ENCODE measurements at regions not wholly inside any gene's neighbourhood (a gene's known extent, or its start where the extent isn't known, plus 50 kb on each side); places are given as distances from the start of the nearest gene placed in this dataset.

DNA sequence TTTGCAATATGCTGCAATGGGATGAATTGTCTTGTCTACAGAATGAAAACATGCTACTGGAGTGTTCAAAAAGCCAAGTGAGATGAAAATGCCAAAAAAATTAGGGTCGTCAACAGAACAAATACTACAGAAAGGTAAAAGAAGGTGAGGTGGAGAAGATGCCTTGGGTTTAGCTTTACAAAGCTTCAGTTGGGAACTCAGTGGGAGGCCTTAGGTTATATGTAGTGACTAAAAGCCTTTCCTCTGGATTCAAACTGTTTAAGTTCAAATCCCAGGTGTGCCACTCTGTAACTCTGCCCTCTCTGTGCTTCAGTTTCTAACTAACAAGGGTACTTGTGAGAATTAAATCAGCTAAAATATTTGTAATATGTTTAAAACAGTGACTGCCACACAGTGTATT is 84.9 kb upstream of the PDE3A start:
- ChIA-PET CTCF (ENCODE audit: low intra/inter-chr PET ratio) (no interaction called here), POLR2A (no interaction called here)
- no peaks in the 10 kb centered on the region for H3K79me2 ChIP-seq (ENCODE audit: control insufficient read depth, insufficient read depth, low read length)
- H3K4me1 ChIP-seq (replicated peaks in 1 of 2; ENCODE audit: control insufficient read depth in 2 of 2, insufficient read depth in 2 of 2, low read length in 2 of 2) = no peaks in the 10 kb centered on the region
- H3K9me3 ChIP-seq (replicated peaks; ENCODE audit: control insufficient read depth, insufficient read depth, low read depth, low read length) = no peaks in the 10 kb centered on the region
- no peak overlapping the region for H3K4me3 ChIP-seq
- FAIRE-seq (no peak), DNase-seq (ENCODE audit: extremely low read depth in 1 of 4, low spot score in 3 of 4) (no peak), ATAC-seq (no peak)
- no peaks in the 10 kb centered on the region for H4K20me1 ChIP-seq (replicated peaks; ENCODE audit: control insufficient read depth, insufficient read depth, low read length)
- no peak for TF ChIP-seq FOXM1 (IDR thresholded peaks at IDR 0.05; ENCODE audit: low read depth)
- no peak for TF ChIP-seq FOXM1 (CRISPR knock-in tag; IDR thresholded peaks at IDR 0.05; ENCODE audit: low read depth)
- TF ChIP-seq, protein P1, sequence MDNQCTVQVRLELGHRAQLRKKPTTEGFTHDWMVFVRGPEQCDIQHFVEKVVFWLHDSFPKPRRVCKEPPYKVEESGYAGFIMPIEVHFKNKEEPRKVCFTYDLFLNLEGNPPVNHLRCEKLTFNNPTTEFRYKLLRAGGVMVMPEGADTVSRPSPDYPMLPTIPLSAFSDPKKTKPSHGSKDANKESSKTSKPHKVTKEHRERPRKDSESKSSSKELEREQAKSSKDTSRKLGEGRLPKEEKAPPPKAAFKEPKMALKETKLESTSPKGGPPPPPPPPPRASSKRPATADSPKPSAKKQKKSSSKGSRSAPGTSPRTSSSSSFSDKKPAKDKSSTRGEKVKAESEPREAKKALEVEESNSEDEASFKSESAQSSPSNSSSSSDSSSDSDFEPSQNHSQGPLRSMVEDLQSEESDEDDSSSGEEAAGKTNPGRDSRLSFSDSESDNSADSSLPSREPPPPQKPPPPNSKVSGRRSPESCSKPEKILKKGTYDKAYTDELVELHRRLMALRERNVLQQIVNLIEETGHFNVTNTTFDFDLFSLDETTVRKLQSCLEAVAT (IDR thresholded peaks at IDR 0.05) = no peak
- TF ChIP-seq NR4A1 (CRISPR knock-in tag; IDR thresholded peaks at IDR 0.05) = no peak
- no peak for TF ChIP-seq NR4A1 (tag; IDR thresholded peaks at IDR 0.05)
- TF ChIP-seq ZNF655 (CRISPR knock-in tag; IDR thresholded peaks at IDR 0.05) = no peak
- TF ChIP-seq, protein P2, sequence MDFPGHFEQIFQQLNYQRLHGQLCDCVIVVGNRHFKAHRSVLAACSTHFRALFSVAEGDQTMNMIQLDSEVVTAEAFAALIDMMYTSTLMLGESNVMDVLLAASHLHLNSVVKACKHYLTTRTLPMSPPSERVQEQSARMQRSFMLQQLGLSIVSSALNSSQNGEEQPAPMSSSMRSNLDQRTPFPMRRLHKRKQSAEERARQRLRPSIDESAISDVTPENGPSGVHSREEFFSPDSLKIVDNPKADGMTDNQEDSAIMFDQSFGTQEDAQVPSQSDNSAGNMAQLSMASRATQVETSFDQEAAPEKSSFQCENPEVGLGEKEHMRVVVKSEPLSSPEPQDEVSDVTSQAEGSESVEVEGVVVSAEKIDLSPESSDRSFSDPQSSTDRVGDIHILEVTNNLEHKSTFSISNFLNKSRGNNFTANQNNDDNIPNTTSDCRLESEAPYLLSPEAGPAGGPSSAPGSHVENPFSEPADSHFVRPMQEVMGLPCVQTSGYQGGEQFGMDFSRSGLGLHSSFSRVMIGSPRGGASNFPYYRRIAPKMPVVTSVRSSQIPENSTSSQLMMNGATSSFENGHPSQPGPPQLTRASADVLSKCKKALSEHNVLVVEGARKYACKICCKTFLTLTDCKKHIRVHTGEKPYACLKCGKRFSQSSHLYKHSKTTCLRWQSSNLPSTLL (IDR thresholded peaks at IDR 0.05) = no peak
- TF ChIP-seq TCF7L2 (IDR thresholded peaks at IDR 0.05; ENCODE audit: low read depth, low read length) = no peak
- TF ChIP-seq FOXP1 (CRISPR knock-in tag; IDR thresholded peaks at IDR 0.05) = no peak
- no peak for TF ChIP-seq ZNF347 (CRISPR knock-in tag; IDR thresholded peaks at IDR 0.05; ENCODE audit: low read depth)
- TF ChIP-seq TOE1 (IDR thresholded peaks at IDR 0.05; ENCODE audit: borderline replicate concordance) = no peak
- TF ChIP-seq TOE1 (CRISPR knock-in tag; IDR thresholded peaks at IDR 0.05; ENCODE audit: borderline replicate concordance, low read depth) = no peak
- no peak for TF ChIP-seq RBM34 (IDR thresholded peaks at IDR 0.05; ENCODE audit: borderline replicate concordance, insufficient read depth, low read length)
- no peak for TF ChIP-seq DIDO1 (tag; IDR thresholded peaks at IDR 0.05; ENCODE audit: low read depth)
- no peak for TF ChIP-seq PRMT5 (CRISPR knock-in tag; IDR thresholded peaks at IDR 0.05)
- TF ChIP-seq SP1 (CRISPR knock-in tag; IDR thresholded peaks at IDR 0.05) = no peak
- no peak for TF ChIP-seq CBX8 (IDR thresholded peaks at IDR 0.05; ENCODE audit: borderline replicate concordance, extremely low read depth, low read depth, low read length, poor library complexity, severe bottlenecking)
- no peak for TF ChIP-seq ETS1 (conservative IDR thresholded peaks at IDR 0.05; ENCODE audit: control insufficient read depth, low read depth, low read length)
- 0% methylated on average over 1 of the region's 1 CpG for WGBS (ENCODE audit: insufficient coverage, low coverage, missing lambda C conversion rate)
- no peaks in the 10 kb centered on the region for H3K27me3 ChIP-seq (ENCODE audit: control insufficient read depth in 2 of 2, insufficient read depth in 2 of 2, low read length in 2 of 2)
- H3K27ac ChIP-seq (ENCODE audit: extremely low read depth, low read depth, low read length) = no peak overlapping the region
- no peak overlapping the region for H2AFZ ChIP-seq (ENCODE audit: low read depth, low read length)
- H3K36me3 ChIP-seq (ENCODE audit: control insufficient read depth, insufficient read depth, low read length) = no peaks in the 10 kb centered on the region
- intact Hi-C loops (cut with micrococcal nuclease) = no loop called here
- H3K9ac ChIP-seq (ENCODE audit: insufficient read depth in 1 of 2, low read depth in 2 of 2, low read length in 2 of 2) = no peak overlapping the region
- no TSS peak for BruUV-seq (replicated peaks)
- in situ Hi-C loops (cut with MboI) = no loop called here
- H3K4me2 ChIP-seq (ENCODE audit: insufficient read depth, low read length) = no peak overlapping the region
- no peaks in the 10 kb centered on the region for H3K9me1 ChIP-seq (ENCODE audit: control insufficient read depth, insufficient read depth, low read length)

All from K562 (cell line).